GM21717 (cell line): ENCODE measurements at regions not wholly inside any gene's neighbourhood (a gene's known extent, or its start where the extent isn't known, plus 50 kb on each side); places are given as distances from the start of the nearest gene placed in this dataset.
"Not testable (repeated sequence)": the region's sequence is repeated elsewhere in the genome, so short reads cannot be mapped to it uniquely, and the experiment has no call there.

Experiments
- ATAC-seq: cut with Tn5 transposase; IDR thresholded peaks from one replicate; pipeline ENCODE4 v1.9.1; 2021; ENCODE audit warnings: mild to moderate bottlenecking, moderate library complexity; ENCODE audit not compliant: unreplicated experiment

GRCh38 chr1:105467549-105467948 lies 1588.9 kb upstream of the PRMT6 start:
- no peak for ATAC-seq

- not testable (repeated sequence) for ATAC-seq
Measured at GRCh38 chr1:105470541-105470940, 1585.9 kb upstream of the PRMT6 start.

GRCh38 chr1:105483436-105483835 lies 1573.0 kb upstream of the PRMT6 start:
- ATAC-seq, result no peak

- ATAC-seq, result no peak
Measured at GRCh38 chr1:105485207-105485606, 1571.3 kb upstream of the PRMT6 start.

- no peak for ATAC-seq
Measured at GRCh38 chr1:105492921-105493320, 1563.6 kb upstream of the PRMT6 start.

GRCh38 chr1:105516068-105516467 lies 1540.4 kb upstream of the PRMT6 start:
- no peak for ATAC-seq

GRCh38 chr1:105533996-105534395 lies 1522.5 kb upstream of the PRMT6 start:
- ATAC-seq, result no peak

- no peak for ATAC-seq
Measured at GRCh38 chr1:105544475-105544874, 1512.0 kb upstream of the PRMT6 start.

GRCh38 chr1:105556266-105556665 lies 1500.2 kb upstream of the PRMT6 start:
- ATAC-seq, result no peak

GRCh38 chr1:105558023-105558422 lies 1498.5 kb upstream of the PRMT6 start:
- no peak for ATAC-seq

GRCh38 chr1:105565006-105565405 lies 1491.5 kb upstream of the PRMT6 start:
- ATAC-seq, result no peak

- ATAC-seq, result no peak
Measured at GRCh38 chr1:105585791-105586190, 1470.7 kb upstream of the PRMT6 start.

- ATAC-seq, result no peak
Measured at GRCh38 chr1:105591681-105592080, 1464.8 kb upstream of the PRMT6 start.

- no peak for ATAC-seq
Measured at GRCh38 chr1:105608713-105609112, 1447.8 kb upstream of the PRMT6 start.

- ATAC-seq, result no peak
Measured at GRCh38 chr1:105626276-105626987, 1430.0 kb upstream of the PRMT6 start.

GRCh38 chr1:105631153-105631744 lies 1425.2 kb upstream of the PRMT6 start:
- ATAC-seq, result not testable (repeated sequence)

GRCh38 chr1:105632342-105633196 lies 1423.9 kb upstream of the PRMT6 start:
- ATAC-seq, result no peak

GRCh38 chr1:105636052-105636451 lies 1420.4 kb upstream of the PRMT6 start:
- no peak for ATAC-seq

GRCh38 chr1:105641407-105641806 lies 1415.1 kb upstream of the PRMT6 start:
- no peak for ATAC-seq

- ATAC-seq, result no peak
Measured at GRCh38 chr1:105652109-105652508, 1404.4 kb upstream of the PRMT6 start.

GRCh38 chr1:105655032-105655431 lies 1401.4 kb upstream of the PRMT6 start:
- ATAC-seq, result no peak

- no peak for ATAC-seq
Measured at GRCh38 chr1:105664495-105664894, 1392.0 kb upstream of the PRMT6 start.
